GM12878 (cell line): ENCODE measurements at regions not wholly inside any gene's neighbourhood (a gene's known extent, or its start where the extent isn't known, plus 50 kb on each side); places are given as distances from the start of the nearest gene placed in this dataset.

Experiments
- ATAC-seq: fragments of 200-7000 bp; cut with Tn5 transposase; 3 replicates; pipeline ENCODE4 v1.9.1; 2020; ENCODE audit warnings: mild to moderate bottlenecking, moderate library complexity
- BruUV-seq: library from RNA; stranded (reverse); fragments of 400-500 nt; replicated peaks from 2 replicates; lab custom pipeline; 2021; lab: Mats Ljungman, UMichigan
- CTCF ChIA-PET: fragments of 300-600 bp; sonication (Branson Sonifier 250); formaldehyde crosslinking; extraction: SDS; loops from one replicate; lab custom pipeline; 2021; ENCODE audit warnings: inconsistent platforms; lab: Yijun Ruan, JAX
- POLR2A ChIA-PET: fragments of 350-600 bp; formaldehyde crosslinking; extraction: SDS; loops from one replicate; lab custom pipeline; 2021; ENCODE audit warnings: inconsistent platforms; lab: Charles Lee
- RAD21 ChIA-PET: fragments of 300-600 bp; sonication (Branson Sonifier 250); formaldehyde crosslinking; loops from one replicate; lab custom pipeline; 2023; ENCODE audit warnings: antibody characterized with exemption; ENCODE audit not compliant: unreplicated experiment; lab: Charles Lee
- SMC1A ChIA-PET: fragments of 300-600 bp; sonication (Branson Sonifier 250); formaldehyde crosslinking; loops from one replicate; lab custom pipeline; 2023; ENCODE audit not compliant: unreplicated experiment, uncharacterized antibody; lab: Charles Lee
- DNase-seq: peaks from one replicate; pipeline ENCODE4 v3.0.0-alpha.2; 2011; ENCODE audit warnings: low read depth, low spot score
- FAIRE-seq: peaks from 3 replicates; lab custom pipeline; 2011; peaks lifted over from hg19 to GRCh38; lab: Jason Lieb, UNC
- H2AFZ ChIP-seq: 2 replicates; pipeline ENCODE4 v1.6.0; 2011; ENCODE audit warnings: low read depth, low read length, control low read depth; ENCODE audit not compliant: control insufficient read depth
- H3K27ac ChIP-seq: 2 replicates; pipeline ENCODE4 v1.5.1; 2011; ENCODE audit warnings: control low read depth; ENCODE audit not compliant: control insufficient read depth, insufficient read depth
- H3K27me3 ChIP-seq, 2 experiments: replicated peaks in 1 of 2; 2 replicates each; pipeline versions ENCODE4 v1.6.0 to v1.6.1; 2011; ENCODE audit warnings: low read length in 1 of 2; ENCODE audit not compliant: control insufficient read depth in 2 of 2, insufficient read depth in 2 of 2
- H3K36me3 ChIP-seq, 2 experiments: 2 replicates each; pipeline ENCODE4 v1.5.1; 2011; ENCODE audit warnings: low read length in 1 of 2; ENCODE audit not compliant: control insufficient read depth in 2 of 2, insufficient read depth in 2 of 2
- H3K4me1 ChIP-seq: 2 replicates; pipeline ENCODE4 v1.6.1; 2011; ENCODE audit warnings: mild to moderate bottlenecking, low read length, moderate library complexity, mixed read lengths; ENCODE audit not compliant: control insufficient read depth, insufficient read depth
- H3K4me2 ChIP-seq: 2 replicates; pipeline ENCODE4 v1.6.0; 2011; ENCODE audit warnings: control low read depth; ENCODE audit not compliant: control insufficient read depth, insufficient read depth
- H3K4me3 ChIP-seq: fragments of 200-600 bp; sonication (generic); 2 replicates; pipeline ENCODE4 v1.5.1; 2016
- H3K79me2 ChIP-seq: 2 replicates; pipeline ENCODE4 v1.6.0; 2011; ENCODE audit warnings: low read length; ENCODE audit not compliant: control insufficient read depth, insufficient read depth
- H3K9ac ChIP-seq: 2 replicates; pipeline ENCODE4 v1.8.0; 2011; ENCODE audit warnings: low read length, control low read depth, mixed read lengths; ENCODE audit not compliant: control insufficient read depth, insufficient read depth
- H3K9me3 ChIP-seq: replicated peaks from 3 replicates; pipeline ENCODE4 v1.5.1; 2011; ENCODE audit warnings: mild to moderate bottlenecking, low read length; ENCODE audit not compliant: control insufficient read depth, insufficient read depth
- H4K20me1 ChIP-seq: 2 replicates; pipeline ENCODE4 v1.6.0; 2011; ENCODE audit not compliant: control insufficient read depth, insufficient read depth
- ATF7 ChIP-seq: fragments of 450-650 bp; IDR thresholded peaks from 2 replicates; pipeline ENCODE4 v1.6.1; 2016; ENCODE audit warnings: low read depth, mild to moderate bottlenecking
- ESRRA ChIP-seq: IDR thresholded peaks from 2 replicates; pipeline ENCODE4 v1.6.1; 2012; ENCODE audit warnings: mild to moderate bottlenecking, low read length, improper control_type of control experiment
- ETV6 ChIP-seq, 2 experiments: fragments of 450-650 bp in 1 of 2; IDR thresholded peaks in 1 of 2; conservative IDR thresholded peaks in 1 of 2; 2 replicates each; pipeline ENCODE4 v1.6.1; 2014; ENCODE audit warnings: antibody characterized with exemption in 1 of 2, borderline replicate concordance in 1 of 2, low read depth in 1 of 2, mild to moderate bottlenecking in 1 of 2, moderate library complexity in 1 of 2
- IKZF1 ChIP-seq: fragments of 450-650 bp; conservative IDR thresholded peaks from 2 replicates; pipeline ENCODE4 v1.6.1; 2017; ENCODE audit warnings: antibody characterized with exemption, mild to moderate bottlenecking
- KDM1A ChIP-seq: fragments of 200-600 bp; sonication (generic); IDR thresholded peaks from 2 replicates; pipeline ENCODE4 v1.6.1; 2016; ENCODE audit warnings: borderline replicate concordance
- NFYA ChIP-seq: IDR thresholded peaks from 2 replicates; pipeline ENCODE4 v1.6.1; 2011; ENCODE audit warnings: low read depth, mild to moderate bottlenecking, low read length, improper control_type of control experiment, borderline replicate concordance
- PAX8 ChIP-seq: fragments of 450-650 bp; IDR thresholded peaks from 2 replicates; pipeline ENCODE4 v1.6.1; 2017; ENCODE audit warnings: mild to moderate bottlenecking, moderate library complexity
- POLR2AphosphoS2 ChIP-seq: IDR thresholded peaks from 2 replicates; pipeline ENCODE4 v1.6.1; 2011; ENCODE audit warnings: low read depth, mild to moderate bottlenecking, low read length, improper control_type of control experiment, moderate library complexity
- RCOR1 ChIP-seq: conservative IDR thresholded peaks from 2 replicates; pipeline ENCODE4 v1.6.1; 2012; ENCODE audit warnings: low read depth, low read length, improper control_type of control experiment
- SPI1 ChIP-seq: IDR thresholded peaks from 2 replicates; pipeline ENCODE4 v1.6.1; 2011; ENCODE audit warnings: low read depth, mild to moderate bottlenecking, low read length, moderate library complexity, borderline replicate concordance; ENCODE audit not compliant: insufficient read depth
- TCF3 ChIP-seq: IDR thresholded peaks from 2 replicates; pipeline ENCODE4 v1.6.1; 2012; ENCODE audit warnings: low read depth, mild to moderate bottlenecking, low read length, borderline replicate concordance; ENCODE audit not compliant: insufficient read depth
- ZNF207 ChIP-seq: fragments of 450-650 bp; IDR thresholded peaks from 2 replicates; pipeline ENCODE4 v1.6.1; 2014; ENCODE audit warnings: antibody characterized with exemption, mild to moderate bottlenecking, borderline replicate concordance
- WGBS: methylation state at CpG from one replicate; pipeline ENCODE4 v1.1.6; 2016; ENCODE audit warnings: low lambda C conversion rate; ENCODE audit not compliant: insufficient replicate concordance, insufficient coverage; ENCODE audit errors: missing lambda C conversion rate; 5-methylcytosine and 5-hydroxymethylcytosine counted together
- in situ Hi-C: fragments of 300-500 bp; cut with MboI; formaldehyde crosslinking; loops from 9 replicates; pipeline ENCODE4 v1.14.3; 2018; ENCODE audit warnings: mixed read lengths
- intact Hi-C: fragments of 100-400 bp; cut with micrococcal nuclease; formaldehyde crosslinking; loops from one replicate; pipeline ENCODE4 v1.14.2; 2022; ENCODE audit not compliant: unreplicated experiment
- TF ChIP-seq, protein P1 (sequence below): fragments of 450-650 bp; formaldehyde crosslinking; IDR thresholded peaks from 2 replicates; pipeline ENCODE4 v1.4.0; 2022; ENCODE audit warnings: mild to moderate bottlenecking, moderate library complexity
- TF ChIP-seq, protein P2 (sequence below): fragments of 450-650 bp; formaldehyde crosslinking; IDR thresholded peaks from 2 replicates; pipeline ENCODE4 v1.5.0; 2022; ENCODE audit warnings: mild to moderate bottlenecking, missing genetic modification characterization
- TF ChIP-seq, protein P3 (sequence below): fragments of 450-650 bp; IDR thresholded peaks from 2 replicates; pipeline ENCODE4 v1.6.1; 2017; ENCODE audit warnings: low read depth, mild to moderate bottlenecking, moderate library complexity

DNA sequence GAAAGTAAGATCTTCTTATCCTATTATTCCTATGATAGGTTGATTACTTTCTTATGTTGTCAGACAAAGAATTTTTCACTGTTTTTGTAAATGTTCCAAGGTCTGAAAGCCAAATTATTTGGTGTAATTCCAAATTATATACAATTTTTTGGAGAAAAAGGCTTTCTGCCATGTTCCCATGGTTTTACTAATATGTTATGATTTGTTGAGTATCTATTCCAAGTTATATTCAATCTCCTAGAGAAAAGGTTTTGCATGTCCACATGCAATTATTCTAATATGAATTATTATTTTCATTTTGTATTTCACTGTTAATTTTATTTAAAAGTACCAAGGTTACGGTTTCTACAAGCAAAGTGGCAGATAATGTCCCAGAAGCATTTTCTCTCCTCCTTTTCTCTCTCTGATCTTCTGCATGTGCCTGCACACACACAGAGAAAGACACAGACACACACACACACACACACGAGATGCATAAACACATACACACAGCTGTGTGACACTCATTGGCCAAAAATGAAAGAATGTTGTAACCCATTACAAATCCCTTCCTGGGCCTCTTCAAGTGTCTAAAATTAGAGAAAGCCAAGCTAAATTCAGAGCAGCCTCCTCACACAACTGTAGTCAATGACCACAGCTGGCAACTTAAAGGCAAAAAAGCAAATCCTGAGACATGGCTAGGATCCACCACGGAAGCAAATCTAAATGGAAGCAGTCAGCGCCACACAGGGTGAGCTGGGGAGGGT is 621.0 kb downstream of the EFNB2 start:
- ATAC-seq = no peak
- in situ Hi-C loops = no loop called here
- CTCF ChIA-PET = no interaction called here

More for the DNA sequence above, 621.0 kb downstream of the EFNB2 start:
- no peak for FAIRE-seq
- no peak for DNase-seq
- ChIA-PET RAD21 (no interaction called here), POLR2A (interaction anchor here (0.7 kb wide), 1 partner anchor 697 kb away, joined by 3 read pairs; no protein-coding TSS in a partner anchor), SMC1A (no interaction called here)
- BruUV-seq = no TSS peak
- H3K4me1 ChIP-seq = no peaks in the 10 kb centered on the region
- no peak overlapping the region for H3K4me2 ChIP-seq
- H3K9ac ChIP-seq = no peak overlapping the region
- 1% methylated on average over 4 of the region's 4 CpGs for WGBS
- H3K36me3 ChIP-seq = no peaks in the 10 kb centered on the region
- no peaks in the 10 kb centered on the region for H3K27me3 ChIP-seq
- intact Hi-C loops = no loop called here
- H4K20me1 ChIP-seq = no peaks in the 10 kb centered on the region
- no peak for TF ChIP-seq RCOR1
- no peak for TF ChIP-seq KDM1A
- no peak for TF ChIP-seq ETV6 (conservative IDR thresholded peaks at IDR 0.05 in 1 of 2, IDR thresholded peaks at IDR 0.05 in 1 of 2; ENCODE audit: borderline replicate concordance in 1 of 2, low read depth in 1 of 2)
- TF ChIP-seq ZNF207 = no peak
- no peak for TF ChIP-seq SPI1
- no peak for TF ChIP-seq POLR2AphosphoS2
- TF ChIP-seq, protein P1, sequence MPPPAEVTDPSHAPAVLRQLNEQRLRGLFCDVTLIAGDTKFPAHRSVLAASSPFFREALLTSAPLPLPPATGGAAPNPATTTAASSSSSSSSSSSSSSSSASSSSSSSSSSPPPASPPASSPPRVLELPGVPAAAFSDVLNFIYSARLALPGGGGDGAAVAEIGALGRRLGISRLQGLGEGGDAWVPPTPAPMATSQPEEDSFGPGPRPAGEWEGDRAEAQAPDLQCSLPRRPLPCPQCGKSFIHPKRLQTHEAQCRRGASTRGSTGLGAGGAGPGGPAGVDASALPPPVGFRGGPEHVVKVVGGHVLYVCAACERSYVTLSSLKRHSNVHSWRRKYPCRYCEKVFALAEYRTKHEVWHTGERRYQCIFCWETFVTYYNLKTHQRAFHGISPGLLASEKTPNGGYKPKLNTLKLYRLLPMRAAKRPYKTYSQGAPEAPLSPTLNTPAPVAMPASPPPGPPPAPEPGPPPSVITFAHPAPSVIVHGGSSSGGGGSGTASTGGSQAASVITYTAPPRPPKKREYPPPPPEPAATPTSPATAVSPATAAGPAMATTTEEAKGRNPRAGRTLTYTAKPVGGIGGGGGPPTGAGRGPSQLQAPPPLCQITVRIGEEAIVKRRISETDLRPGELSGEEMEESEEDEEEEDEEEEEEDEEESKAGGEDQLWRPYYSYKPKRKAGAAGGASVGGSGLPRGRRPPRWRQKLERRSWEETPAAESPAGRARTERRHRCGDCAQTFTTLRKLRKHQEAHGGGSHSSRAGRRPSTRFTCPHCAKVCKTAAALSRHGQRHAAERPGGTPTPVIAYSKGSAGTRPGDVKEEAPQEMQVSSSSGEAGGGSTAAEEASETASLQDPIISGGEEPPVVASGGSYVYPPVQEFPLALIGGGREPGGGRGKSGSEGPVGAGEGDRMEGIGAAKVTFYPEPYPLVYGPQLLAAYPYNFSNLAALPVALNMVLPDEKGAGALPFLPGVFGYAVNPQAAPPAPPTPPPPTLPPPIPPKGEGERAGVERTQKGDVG (CRISPR knock-in tag) = no peak
- no peak for TF ChIP-seq NFYA
- TF ChIP-seq, protein P2, sequence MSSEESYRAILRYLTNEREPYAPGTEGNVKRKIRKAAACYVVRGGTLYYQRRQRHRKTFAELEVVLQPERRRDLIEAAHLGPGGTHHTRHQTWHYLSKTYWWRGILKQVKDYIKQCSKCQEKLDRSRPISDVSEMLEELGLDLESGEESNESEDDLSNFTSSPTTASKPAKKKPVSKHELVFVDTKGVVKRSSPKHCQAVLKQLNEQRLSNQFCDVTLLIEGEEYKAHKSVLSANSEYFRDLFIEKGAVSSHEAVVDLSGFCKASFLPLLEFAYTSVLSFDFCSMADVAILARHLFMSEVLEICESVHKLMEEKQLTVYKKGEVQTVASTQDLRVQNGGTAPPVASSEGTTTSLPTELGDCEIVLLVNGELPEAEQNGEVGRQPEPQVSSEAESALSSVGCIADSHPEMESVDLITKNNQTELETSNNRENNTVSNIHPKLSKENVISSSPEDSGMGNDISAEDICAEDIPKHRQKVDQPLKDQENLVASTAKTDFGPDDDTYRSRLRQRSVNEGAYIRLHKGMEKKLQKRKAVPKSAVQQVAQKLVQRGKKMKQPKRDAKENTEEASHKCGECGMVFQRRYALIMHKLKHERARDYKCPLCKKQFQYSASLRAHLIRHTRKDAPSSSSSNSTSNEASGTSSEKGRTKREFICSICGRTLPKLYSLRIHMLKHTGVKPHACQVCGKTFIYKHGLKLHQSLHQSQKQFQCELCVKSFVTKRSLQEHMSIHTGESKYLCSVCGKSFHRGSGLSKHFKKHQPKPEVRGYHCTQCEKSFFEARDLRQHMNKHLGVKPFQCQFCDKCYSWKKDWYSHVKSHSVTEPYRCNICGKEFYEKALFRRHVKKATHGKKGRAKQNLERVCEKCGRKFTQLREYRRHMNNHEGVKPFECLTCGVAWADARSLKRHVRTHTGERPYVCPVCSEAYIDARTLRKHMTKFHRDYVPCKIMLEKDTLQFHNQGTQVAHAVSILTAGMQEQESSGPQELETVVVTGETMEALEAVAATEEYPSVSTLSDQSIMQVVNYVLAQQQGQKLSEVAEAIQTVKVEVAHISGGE (CRISPR knock-in tag) = no peak
- TF ChIP-seq IKZF1 = no peak
- no peak for TF ChIP-seq ATF7
- TF ChIP-seq, protein P3, sequence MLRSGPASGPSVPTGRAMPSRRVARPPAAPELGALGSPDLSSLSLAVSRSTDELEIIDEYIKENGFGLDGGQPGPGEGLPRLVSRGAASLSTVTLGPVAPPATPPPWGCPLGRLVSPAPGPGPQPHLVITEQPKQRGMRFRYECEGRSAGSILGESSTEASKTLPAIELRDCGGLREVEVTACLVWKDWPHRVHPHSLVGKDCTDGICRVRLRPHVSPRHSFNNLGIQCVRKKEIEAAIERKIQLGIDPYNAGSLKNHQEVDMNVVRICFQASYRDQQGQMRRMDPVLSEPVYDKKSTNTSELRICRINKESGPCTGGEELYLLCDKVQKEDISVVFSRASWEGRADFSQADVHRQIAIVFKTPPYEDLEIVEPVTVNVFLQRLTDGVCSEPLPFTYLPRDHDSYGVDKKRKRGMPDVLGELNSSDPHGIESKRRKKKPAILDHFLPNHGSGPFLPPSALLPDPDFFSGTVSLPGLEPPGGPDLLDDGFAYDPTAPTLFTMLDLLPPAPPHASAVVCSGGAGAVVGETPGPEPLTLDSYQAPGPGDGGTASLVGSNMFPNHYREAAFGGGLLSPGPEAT = no peak
- TF ChIP-seq PAX8 = no peak
- no peak for TF ChIP-seq TCF3
- TF ChIP-seq ESRRA = no peak
- H3K79me2 ChIP-seq = no peaks in the 10 kb centered on the region
- no peak overlapping the region for H2AFZ ChIP-seq
- H3K4me3 ChIP-seq = no peak overlapping the region
- no peaks in the 10 kb centered on the region for H3K9me3 ChIP-seq
- H3K27ac ChIP-seq = no peak overlapping the region
